ENCODE measurements at regions not wholly inside any gene's neighbourhood (a gene's known extent, or its start where the extent isn't known, plus 50 kb on each side); places are given as distances from the start of the nearest gene placed in this dataset.

GRCh38 chr3:189563853-189564563, 67.2 kb upstream of the TP63 start:
- H3K9ac ChIP-seq (ENCODE audit: low read length) = no peak overlapping the region
- DNase-seq = no peak
- no peaks in the 10 kb centered on the region for H3K36me3 ChIP-seq (ENCODE audit: control insufficient read depth, insufficient read depth, low read length)
- no peak overlapping the region for H3K4me3 ChIP-seq (ENCODE audit: low read length)
- H3K79me1 ChIP-seq (ENCODE audit: low read length) = no peaks in the 10 kb centered on the region
- H3K23ac ChIP-seq (ENCODE audit: low read length) = no peak overlapping the region
- no peak overlapping the region for H3K27ac ChIP-seq (ENCODE audit: low read depth, low read length)
- H3K18ac ChIP-seq (ENCODE audit: low read length) = no peak overlapping the region
- H4K8ac ChIP-seq (ENCODE audit: low read depth, low read length) = no peak overlapping the region
- no peak overlapping the region for H2BK15ac ChIP-seq (replicated peaks; ENCODE audit: low read depth)
- no peak overlapping the region for H3K4me2 ChIP-seq (ENCODE audit: low read length)
- H3K79me2 ChIP-seq (ENCODE audit: control insufficient read depth, insufficient read depth, low read length) = no peaks in the 10 kb centered on the region
- no peak overlapping the region for H4K5ac ChIP-seq (ENCODE audit: low read length)
- no peaks in the 10 kb centered on the region for H3K27me3 ChIP-seq (ENCODE audit: insufficient read depth, low read length, poor library complexity)
- H3K4ac ChIP-seq (ENCODE audit: low read depth, low read length) = no peak overlapping the region
- H3K4me1 ChIP-seq (ENCODE audit: control insufficient read depth, low read depth, low read length) = no peaks in the 10 kb centered on the region
- no peak overlapping the region for H2AK5ac ChIP-seq (ENCODE audit: low read length)
- H2BK120ac ChIP-seq (ENCODE audit: low read depth, low read length) = no peak overlapping the region
- no CpG with 5 or more reads among the region's 6 CpGs for WGBS (ENCODE audit: extremely low coverage, insufficient coverage, low lambda C conversion rate)
- H3K56ac ChIP-seq (ENCODE audit: low read length) = no peak overlapping the region
- H2BK5ac ChIP-seq (ENCODE audit: low read length) = no peak overlapping the region

DNA sequence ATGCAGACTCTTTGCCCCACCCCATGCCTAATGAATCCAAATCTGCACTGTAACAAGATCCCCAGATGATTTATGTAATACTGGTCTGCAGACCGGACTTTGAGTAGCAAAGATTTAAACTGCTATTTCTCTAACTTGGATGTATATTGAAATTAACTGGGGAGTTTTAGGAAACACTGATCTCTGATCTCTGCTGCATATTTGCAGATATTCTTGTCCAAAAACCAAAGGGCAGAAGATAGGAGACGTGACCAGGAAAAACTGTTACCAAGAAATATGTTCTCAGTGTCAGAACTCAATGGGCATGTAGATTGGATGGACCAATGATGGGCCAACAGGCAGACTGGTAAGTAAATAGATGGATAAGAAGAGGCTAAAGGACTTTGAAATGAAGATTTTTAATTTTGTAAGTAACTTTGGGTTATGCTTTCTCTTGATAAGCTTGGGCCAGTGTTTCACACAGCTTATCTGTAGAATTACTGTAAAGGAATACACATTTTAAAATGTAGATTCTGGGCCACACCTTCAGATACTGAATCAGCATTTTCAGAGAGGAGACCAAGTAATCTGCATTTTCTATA, 64.5 kb upstream of the TP63 start:
- no peaks in the 10 kb centered on the region for H3K36me3 ChIP-seq (ENCODE audit: control insufficient read depth, insufficient read depth, low read length)
- no peak overlapping the region for H2BK5ac ChIP-seq (ENCODE audit: low read length)
- H3K4me1 ChIP-seq (ENCODE audit: control insufficient read depth, low read depth, low read length) = no peaks in the 10 kb centered on the region
- no peak overlapping the region for H3K23ac ChIP-seq (ENCODE audit: low read length)
- DNase-seq = no peak
- no peaks in the 10 kb centered on the region for H3K79me2 ChIP-seq (ENCODE audit: control insufficient read depth, insufficient read depth, low read length)
- H3K4ac ChIP-seq (ENCODE audit: low read depth, low read length) = no peak overlapping the region
- H4K5ac ChIP-seq (ENCODE audit: low read length) = no peak overlapping the region
- no peak overlapping the region for H2BK120ac ChIP-seq (ENCODE audit: low read depth, low read length)
- H3K56ac ChIP-seq (ENCODE audit: low read length) = no peak overlapping the region
- H3K27ac ChIP-seq (ENCODE audit: low read depth, low read length) = no peak overlapping the region
- no peak overlapping the region for H2AK5ac ChIP-seq (ENCODE audit: low read length)
- no peak overlapping the region for H3K18ac ChIP-seq (ENCODE audit: low read length)
- H2BK15ac ChIP-seq (replicated peaks; ENCODE audit: low read depth) = no peak overlapping the region
- H3K27me3 ChIP-seq (ENCODE audit: insufficient read depth, low read length, poor library complexity) = no peaks in the 10 kb centered on the region
- no peak overlapping the region for H3K4me3 ChIP-seq (ENCODE audit: low read length)
- no peak overlapping the region for H3K9ac ChIP-seq (ENCODE audit: low read length)
- no peaks in the 10 kb centered on the region for H3K79me1 ChIP-seq (ENCODE audit: low read length)
- WGBS (ENCODE audit: extremely low coverage, insufficient coverage, low lambda C conversion rate) = no CpG with 5 or more reads among the region's 2 CpGs
- no peak overlapping the region for H4K8ac ChIP-seq (ENCODE audit: low read depth, low read length)
- no peak overlapping the region for H3K4me2 ChIP-seq (ENCODE audit: low read length)

DNA sequence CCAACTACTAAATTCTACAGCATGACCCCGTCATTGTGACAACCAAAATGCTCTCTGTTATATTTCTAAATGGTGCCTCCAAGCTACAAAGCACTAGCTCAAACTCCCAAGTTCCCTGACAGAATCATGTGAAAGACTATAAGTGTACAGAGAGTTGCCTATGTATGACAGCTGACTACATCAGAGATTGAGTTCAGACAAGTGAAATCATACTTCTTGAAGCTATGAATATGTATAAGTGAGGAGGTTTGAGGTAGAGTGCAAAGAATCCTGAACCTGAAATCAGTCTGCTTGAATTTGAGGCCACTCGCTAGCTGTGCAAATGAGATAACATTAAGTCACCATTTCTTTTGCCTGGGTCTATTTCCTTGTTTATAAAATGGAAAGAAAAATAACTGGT, 63.9 kb upstream of the TP63 start:
- Histone ChIP-seq H2AK5ac (ENCODE audit: low read length) (no peak overlapping the region), H3K56ac (ENCODE audit: low read length) (no peak overlapping the region), H2BK15ac (replicated peaks; ENCODE audit: low read depth) (no peak overlapping the region), H3K79me2 (ENCODE audit: control insufficient read depth, insufficient read depth, low read length) (no peaks in the 10 kb centered on the region), H3K36me3 (ENCODE audit: control insufficient read depth, insufficient read depth, low read length) (no peaks in the 10 kb centered on the region), H3K9ac (ENCODE audit: low read length) (no peak overlapping the region), H2BK120ac (ENCODE audit: low read depth, low read length) (no peak overlapping the region), H3K4me1 (ENCODE audit: control insufficient read depth, low read depth, low read length) (no peaks in the 10 kb centered on the region), H4K5ac (ENCODE audit: low read length) (no peak overlapping the region), H3K4me3 (ENCODE audit: low read length) (no peak overlapping the region), H3K23ac (ENCODE audit: low read length) (no peak overlapping the region), H4K8ac (ENCODE audit: low read depth, low read length) (no peak overlapping the region), H3K4me2 (ENCODE audit: low read length) (no peak overlapping the region), H3K18ac (ENCODE audit: low read length) (no peak overlapping the region), H3K4ac (ENCODE audit: low read depth, low read length) (no peak overlapping the region), H3K27me3 (ENCODE audit: insufficient read depth, low read length, poor library complexity) (no peaks in the 10 kb centered on the region), H3K27ac (ENCODE audit: low read depth, low read length) (no peak overlapping the region), H3K79me1 (ENCODE audit: low read length) (no peaks in the 10 kb centered on the region), H2BK5ac (ENCODE audit: low read length) (no peak overlapping the region)
- WGBS (ENCODE audit: extremely low coverage, insufficient coverage, low lambda C conversion rate) = no CpG with 5 or more reads among the region's 2 CpGs
- no peak for DNase-seq

- Histone ChIP-seq H3K4ac (ENCODE audit: low read depth, low read length) (no peak overlapping the region), H3K27me3 (ENCODE audit: insufficient read depth, low read length, poor library complexity) (no peaks in the 10 kb centered on the region), H3K56ac (ENCODE audit: low read length) (no peak overlapping the region), H2AK5ac (ENCODE audit: low read length) (no peak overlapping the region), H3K79me2 (ENCODE audit: control insufficient read depth, insufficient read depth, low read length) (no peaks in the 10 kb centered on the region), H3K27ac (ENCODE audit: low read depth, low read length) (no peak overlapping the region), H4K5ac (ENCODE audit: low read length) (no peak overlapping the region), H3K36me3 (ENCODE audit: control insufficient read depth, insufficient read depth, low read length) (no peaks in the 10 kb centered on the region), H3K9ac (ENCODE audit: low read length) (no peak overlapping the region), H3K23ac (ENCODE audit: low read length) (no peak overlapping the region), H3K18ac (ENCODE audit: low read length) (no peak overlapping the region), H3K79me1 (ENCODE audit: low read length) (no peaks in the 10 kb centered on the region), H3K4me1 (ENCODE audit: control insufficient read depth, low read depth, low read length) (no peaks in the 10 kb centered on the region), H2BK5ac (ENCODE audit: low read length) (no peak overlapping the region), H2BK120ac (ENCODE audit: low read depth, low read length) (no peak overlapping the region), H2BK15ac (replicated peaks; ENCODE audit: low read depth) (no peak overlapping the region), H3K4me3 (ENCODE audit: low read length) (no peak overlapping the region), H4K8ac (ENCODE audit: low read depth, low read length) (no peak overlapping the region), H3K4me2 (ENCODE audit: low read length) (no peak overlapping the region)
- whole genome bisulfite sequencing (ENCODE audit: extremely low coverage, insufficient coverage, low lambda C conversion rate) = no CpG with 5 or more reads among the region's 3 CpGs
- no peak for DNase-seq
These were observed 63.3 kb upstream of the TP63 start for GRCh38 chr3:189567766-189568420.

- Histone ChIP-seq H3K4ac (ENCODE audit: low read depth, low read length) (no peak overlapping the region), H3K36me3 (ENCODE audit: control insufficient read depth, insufficient read depth, low read length) (no peaks in the 10 kb centered on the region), H4K5ac (ENCODE audit: low read length) (no peak overlapping the region), H2AK5ac (ENCODE audit: low read length) (no peak overlapping the region), H3K79me1 (ENCODE audit: low read length) (no peaks in the 10 kb centered on the region), H3K79me2 (ENCODE audit: control insufficient read depth, insufficient read depth, low read length) (no peaks in the 10 kb centered on the region), H3K27ac (ENCODE audit: low read depth, low read length) (no peak overlapping the region), H3K9ac (ENCODE audit: low read length) (no peak overlapping the region), H2BK15ac (replicated peaks; ENCODE audit: low read depth) (no peak overlapping the region), H4K8ac (ENCODE audit: low read depth, low read length) (no peak overlapping the region), H3K27me3 (ENCODE audit: insufficient read depth, low read length, poor library complexity) (no peaks in the 10 kb centered on the region), H3K4me3 (ENCODE audit: low read length) (no peak overlapping the region), H3K56ac (ENCODE audit: low read length) (no peak overlapping the region), H3K4me1 (ENCODE audit: control insufficient read depth, low read depth, low read length) (no peaks in the 10 kb centered on the region), H3K23ac (ENCODE audit: low read length) (no peak overlapping the region), H3K4me2 (ENCODE audit: low read length) (no peak overlapping the region), H2BK120ac (ENCODE audit: low read depth, low read length) (no peak overlapping the region), H2BK5ac (ENCODE audit: low read length) (no peak overlapping the region), H3K18ac (ENCODE audit: low read length) (no peak overlapping the region)
- DNase-seq = no peak
- no CpG with 5 or more reads among the region's 4 CpGs for WGBS (ENCODE audit: extremely low coverage, insufficient coverage, low lambda C conversion rate)
These were observed 62.2 kb upstream of the TP63 start for GRCh38 chr3:189568961-189569360.
